Mesodermal cell (in vitro differentiated cells): ENCODE measurements at regions not wholly inside any gene's neighbourhood (a gene's known extent, or its start where the extent isn't known, plus 50 kb on each side); places are given as distances from the start of the nearest gene placed in this dataset.

Experiments
- H3K27ac ChIP-seq: 2 replicates; pipeline ENCODE4 v1.7.0; 2013; ENCODE audit warnings: mild to moderate bottlenecking, low read depth, low read length, moderate library complexity; ENCODE audit not compliant: severe bottlenecking
- H3K36me3 ChIP-seq: 2 replicates; pipeline ENCODE4 v1.7.1; 2013; ENCODE audit warnings: mild to moderate bottlenecking, low read length, moderate library complexity; ENCODE audit not compliant: control insufficient read depth, insufficient read depth
- H3K4me1 ChIP-seq: one replicate; pipeline ENCODE4 v1.7.1; 2013; ENCODE audit warnings: mild to moderate bottlenecking, low read length; ENCODE audit not compliant: insufficient read depth, control insufficient read depth, poor library complexity, severe bottlenecking
- H3K4me3 ChIP-seq: 2 replicates; pipeline ENCODE4 v1.7.0; 2013; ENCODE audit warnings: low read length, control low read depth, mild to moderate bottlenecking; ENCODE audit not compliant: insufficient read depth, poor library complexity, severe bottlenecking; ENCODE audit errors: extremely low read depth
- H3K9me3 ChIP-seq: 2 replicates; pipeline ENCODE4 v1.7.1; 2013; ENCODE audit warnings: mild to moderate bottlenecking, low read length, moderate library complexity; ENCODE audit not compliant: control insufficient read depth
- WGBS, 2 experiments: methylation state at CpG; one replicate each; pipeline ENCODE4 v1.1.5; 2013; ENCODE audit warnings: missing lambda C conversion rate in 2 of 2; ENCODE audit not compliant: insufficient coverage in 2 of 2; 5-methylcytosine and 5-hydroxymethylcytosine counted together

GRCh38 chr16:85370881-85371651 is 242.1 kb upstream of the GSE1 start:
- no peaks in the 10 kb centered on the region for H3K9me3 ChIP-seq
- no peak overlapping the region for H3K4me3 ChIP-seq
- 76 to 77% methylated on average over 17 to 27 of the region's 28 CpGs for WGBS, 2 experiments
- H3K27ac ChIP-seq: peak overlapping the region; percentile 29
- peaks cover 31% of the 10 kb centered on the region for H3K4me1 ChIP-seq
- H3K36me3 ChIP-seq: no peaks in the 10 kb centered on the region

GRCh38 chr16:85371948-85372347 is 241.2 kb upstream of the GSE1 start:
- H3K4me1 ChIP-seq: peaks cover 22% of the 10 kb centered on the region
- no peaks in the 10 kb centered on the region for H3K9me3 ChIP-seq
- no peak overlapping the region for H3K27ac ChIP-seq
- H3K4me3 ChIP-seq: no peak overlapping the region
- H3K36me3 ChIP-seq: no peaks in the 10 kb centered on the region
- WGBS, 2 experiments: 96 to 100% methylated on average over 5 of the region's 10 CpGs

- WGBS, 2 experiments: 73 to 79% methylated on average over 8 to 11 of the region's 15 CpGs
- peaks cover 23% of the 10 kb centered on the region for H3K4me1 ChIP-seq
- H3K4me3 ChIP-seq: no peak overlapping the region
- H3K36me3 ChIP-seq: no peaks in the 10 kb centered on the region
- no peaks in the 10 kb centered on the region for H3K9me3 ChIP-seq
- no peak overlapping the region for H3K27ac ChIP-seq
Observed at GRCh38 chr16:85372627-85373372, 240.3 kb upstream of the GSE1 start.

GRCh38 chr16:85373741-85374570 is 239.2 kb upstream of the GSE1 start:
- no peaks in the 10 kb centered on the region for H3K36me3 ChIP-seq
- 89 to 93% methylated on average over 31 to 35 of the region's 41 CpGs for WGBS, 2 experiments

DNA sequence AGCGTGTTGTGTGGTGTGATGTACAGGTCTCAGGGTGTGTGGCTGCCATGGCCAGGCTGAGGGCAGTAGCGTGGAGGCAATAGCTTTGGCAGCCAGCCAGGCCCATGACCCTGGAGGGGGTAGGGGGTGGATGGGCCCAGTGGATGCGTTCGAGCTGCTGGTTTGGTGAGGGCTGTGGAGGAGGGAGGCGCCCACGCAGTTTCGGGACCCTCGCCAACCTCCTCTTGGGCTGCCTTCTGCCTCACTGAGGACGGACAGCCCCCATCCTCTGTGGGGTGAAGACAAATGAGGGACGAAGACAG is 238.6 kb upstream of the GSE1 start:
- 90 to 93% methylated on average over 9 of the region's 10 CpGs for WGBS, 2 experiments
- H3K4me1 ChIP-seq: peaks cover 33% of the 10 kb centered on the region
- H3K36me3 ChIP-seq: no peaks in the 10 kb centered on the region
- no peaks in the 10 kb centered on the region for H3K9me3 ChIP-seq
- no peak overlapping the region for H3K27ac ChIP-seq
- H3K4me3 ChIP-seq: no peak overlapping the region

More at GRCh38 chr16:85373741-85374570, 239.2 kb upstream of the GSE1 start:
- Histone ChIP-seq H3K9me3 (no peaks in the 10 kb centered on the region), H3K27ac (no peak overlapping the region), H3K4me1 (peaks cover 33% of the 10 kb centered on the region), H3K4me3 (no peak overlapping the region)

GRCh38 chr16:85375282-85375681 is 237.8 kb upstream of the GSE1 start:
- Histone ChIP-seq H3K4me1 (peaks cover 33% of the 10 kb centered on the region), H3K36me3 (no peaks in the 10 kb centered on the region), H3K27ac (no peak overlapping the region), H3K4me3 (no peak overlapping the region), H3K9me3 (no peaks in the 10 kb centered on the region)
- 95 to 96% methylated on average over 5 to 7 of the region's 8 CpGs for WGBS, 2 experiments

GRCh38 chr16:85376292-85377095 is 236.6 kb upstream of the GSE1 start:
- peaks cover 28% of the 10 kb centered on the region for H3K4me1 ChIP-seq
- H3K36me3 ChIP-seq: no peaks in the 10 kb centered on the region
- WGBS, 2 experiments: 91 to 98% methylated on average over 23 to 28 of the region's 29 CpGs
- no peak overlapping the region for H3K4me3 ChIP-seq
- no peak overlapping the region for H3K27ac ChIP-seq
- H3K9me3 ChIP-seq: no peaks in the 10 kb centered on the region

- Histone ChIP-seq H3K9me3 (no peaks in the 10 kb centered on the region), H3K4me1 (peaks cover 38% of the 10 kb centered on the region), H3K4me3 (no peak overlapping the region), H3K27ac (peak overlapping the region; percentile 6), H3K36me3 (no peaks in the 10 kb centered on the region)
- 73 to 83% methylated on average over 7 to 10 of the region's 16 CpGs for WGBS, 2 experiments
Observed at GRCh38 chr16:85377388-85378144, 235.6 kb upstream of the GSE1 start.

GRCh38 chr16:85378145-85379040 is 234.7 kb upstream of the GSE1 start:
- no peaks in the 10 kb centered on the region for H3K9me3 ChIP-seq
- H3K4me3 ChIP-seq: no peak overlapping the region
- no peaks in the 10 kb centered on the region for H3K36me3 ChIP-seq
- peaks cover 41% of the 10 kb centered on the region for H3K4me1 ChIP-seq
- peak overlapping the region; percentile 16 for H3K27ac ChIP-seq
- 91 to 92% methylated on average over 12 to 13 of the region's 16 CpGs for WGBS, 2 experiments
